ENCODE measurements at regions not wholly inside any gene's neighbourhood (a gene's known extent, or its start where the extent isn't known, plus 50 kb on each side); places are given as distances from the start of the nearest gene placed in this dataset.
A peak's percentile ranks its signal among the peaks of the same experiment; 100 is the strongest.

DNA sequence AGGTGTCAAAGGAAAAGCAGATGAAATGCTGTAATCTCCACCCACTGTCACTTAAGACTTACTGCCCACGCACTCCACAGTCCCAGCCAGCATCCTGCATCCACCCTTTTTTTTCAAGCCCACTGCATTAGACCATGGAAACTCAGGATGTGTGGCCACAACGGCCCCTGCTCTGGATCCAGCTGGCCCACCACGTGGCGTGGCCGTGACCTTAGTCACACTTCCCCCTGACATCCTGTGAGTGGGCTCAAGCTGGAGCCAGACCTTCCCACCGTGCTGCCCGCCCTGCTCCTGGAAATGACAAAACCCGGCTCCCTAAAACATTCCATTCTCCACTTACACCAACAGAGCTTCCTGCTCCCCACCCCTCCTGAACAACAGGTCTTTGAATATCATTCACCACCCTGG is 588.3 kb upstream of the DIPK2B start:
- peak overlapping the region; percentile 78 for H3K27ac ChIP-seq (ENCODE audit: insufficient read depth, low read depth, low read length)
- dilution Hi-C loops (cut with MboI; ENCODE audit: extremely low pct_ligation_motif_present, low sequenced_read_pairs) (no loop called here), intact Hi-C loops (cut with micrococcal nuclease) (loop anchor here (1.0 to 2.0 kb wide), 3 partner anchors 18 to 538 kb away; no protein-coding TSS in a partner anchor)
- DNase-seq (ENCODE audit: low read depth, low spot score) = peak; percentile 79
- peak overlapping the region in 1 of 3 experiments; percentile 14 for H3K4me3 ChIP-seq (replicated peaks in 1 of 3; ENCODE audit: insufficient read depth in 1 of 3, low read depth in 1 of 3, low read length in 3 of 3)
- H2AFZ ChIP-seq (ENCODE audit: low read depth, low read length) = no peak overlapping the region
- FAIRE-seq = peak; percentile 82
- BruUV-seq (replicated peaks) = no TSS peak
- H3K4me1 ChIP-seq (ENCODE audit: control insufficient read depth, extremely low read depth, insufficient read depth, low read length) = peaks cover 28% of the 10 kb centered on the region
- H3K36me3 ChIP-seq (ENCODE audit: control insufficient read depth in 2 of 2, extremely low read depth in 1 of 2, insufficient read depth in 2 of 2, low read length in 2 of 2) = no peaks in the 10 kb centered on the region
- no peaks in the 10 kb centered on the region for H4K20me1 ChIP-seq (replicated peaks; ENCODE audit: control insufficient read depth, extremely low read depth, insufficient read depth, low read length)
- H3K9me3 ChIP-seq (replicated peaks; ENCODE audit: control insufficient read depth, insufficient read depth, low read length) = no peaks in the 10 kb centered on the region
- ChIA-PET POLR2A (interaction anchor here (0.7 to 1.9 kb wide), 3 partner anchors 9 to 19 kb away, joined by 3 to 12 read pairs (median 6); no protein-coding TSS in a partner anchor), CTCF (interaction anchor here (1.3 to 1.8 kb wide), 4 partner anchors 13 to 620 kb away, joined by 4 to 9 read pairs (median 4); no protein-coding TSS in a partner anchor)
- H3K79me2 ChIP-seq (ENCODE audit: control insufficient read depth, insufficient read depth, low read length) = peaks cover 27% of the 10 kb centered on the region
- peak overlapping the region; percentile 75 for H3K9ac ChIP-seq (replicated peaks; ENCODE audit: extremely low read depth, insufficient read depth, low read length)
- TF ChIP-seq EZH2 (IDR thresholded peaks at IDR 0.05; ENCODE audit: borderline replicate concordance, low read depth, low read length, severe bottlenecking) (no peak), FOS (IDR thresholded peaks at IDR 0.05; ENCODE audit: borderline replicate concordance, insufficient read depth, low read length) (peak; percentile 49), GATA2 (IDR thresholded peaks at IDR 0.05; ENCODE audit: insufficient read depth, insufficient read length, low read depth, low read length) (no peak), POLR2AphosphoS5 (IDR thresholded peaks at IDR 0.05; ENCODE audit: insufficient read depth, low read depth, low read length) (peak; percentile 82), JUN (IDR thresholded peaks at IDR 0.05; ENCODE audit: borderline replicate concordance, insufficient read depth, insufficient read length, low read depth) (peak; percentile 35), POLR2A (IDR thresholded peaks at IDR 0.05; ENCODE audit: low read depth, low read length) (peak; percentile 33), MYC (IDR thresholded peaks at IDR 0.05; ENCODE audit: low read depth, low read length) (peak; percentile 89)
- TF ChIP-seq, protein P1, sequence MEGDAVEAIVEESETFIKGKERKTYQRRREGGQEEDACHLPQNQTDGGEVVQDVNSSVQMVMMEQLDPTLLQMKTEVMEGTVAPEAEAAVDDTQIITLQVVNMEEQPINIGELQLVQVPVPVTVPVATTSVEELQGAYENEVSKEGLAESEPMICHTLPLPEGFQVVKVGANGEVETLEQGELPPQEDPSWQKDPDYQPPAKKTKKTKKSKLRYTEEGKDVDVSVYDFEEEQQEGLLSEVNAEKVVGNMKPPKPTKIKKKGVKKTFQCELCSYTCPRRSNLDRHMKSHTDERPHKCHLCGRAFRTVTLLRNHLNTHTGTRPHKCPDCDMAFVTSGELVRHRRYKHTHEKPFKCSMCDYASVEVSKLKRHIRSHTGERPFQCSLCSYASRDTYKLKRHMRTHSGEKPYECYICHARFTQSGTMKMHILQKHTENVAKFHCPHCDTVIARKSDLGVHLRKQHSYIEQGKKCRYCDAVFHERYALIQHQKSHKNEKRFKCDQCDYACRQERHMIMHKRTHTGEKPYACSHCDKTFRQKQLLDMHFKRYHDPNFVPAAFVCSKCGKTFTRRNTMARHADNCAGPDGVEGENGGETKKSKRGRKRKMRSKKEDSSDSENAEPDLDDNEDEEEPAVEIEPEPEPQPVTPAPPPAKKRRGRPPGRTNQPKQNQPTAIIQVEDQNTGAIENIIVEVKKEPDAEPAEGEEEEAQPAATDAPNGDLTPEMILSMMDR (IDR thresholded peaks at IDR 0.05; ENCODE audit: extremely low read depth in 1 of 2, insufficient read depth in 1 of 2, low read depth in 1 of 2, low read length in 2 of 2) = no peak
- TF ChIP-seq, protein P2, sequence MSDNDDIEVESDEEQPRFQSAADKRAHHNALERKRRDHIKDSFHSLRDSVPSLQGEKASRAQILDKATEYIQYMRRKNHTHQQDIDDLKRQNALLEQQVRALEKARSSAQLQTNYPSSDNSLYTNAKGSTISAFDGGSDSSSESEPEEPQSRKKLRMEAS (IDR thresholded peaks at IDR 0.05; ENCODE audit: insufficient read depth, insufficient read length) = peak; percentile 82
- no peaks in the 10 kb centered on the region for H3K9me1 ChIP-seq (replicated peaks; ENCODE audit: control insufficient read depth, extremely low read depth, insufficient read depth, low read length)
- H3K27me3 ChIP-seq (ENCODE audit: control insufficient read depth in 2 of 2, insufficient read depth in 2 of 2, low read length in 2 of 2) = no peaks in the 10 kb centered on the region
- H3K4me2 ChIP-seq (ENCODE audit: insufficient read depth, low read length) = peak overlapping the region; percentile 72
